Neural cell (in vitro differentiated cells): ENCODE measurements at regions not wholly inside any gene's neighbourhood (a gene's known extent, or its start where the extent isn't known, plus 50 kb on each side); places are given as distances from the start of the nearest gene placed in this dataset.

Experiments used
- H2AFZ ChIP-seq: fragments of 200-600, 300-800 bp; sonication (generic), shearing (Covaris generic); 2 replicates; pipeline ENCODE4 v1.6.0; 2014; ENCODE audit warnings: low read depth, mild to moderate bottlenecking, antibody characterized with exemption, low read length, moderate library complexity
- H3F3A ChIP-seq: fragments of 200-600 bp; shearing (Covaris generic); 2 replicates; pipeline ENCODE4 v1.6.1; 2016; ENCODE audit warnings: mild to moderate bottlenecking, moderate library complexity, mixed read lengths, antibody characterized with exemption, low read length; ENCODE audit not compliant: insufficient read depth, poor library complexity, severe bottlenecking
- H3K27ac ChIP-seq: fragments of 200-600, 300-800 bp; sonication (generic), shearing (Covaris generic); 2 replicates; pipeline ENCODE4 v1.5.1; 2014; ENCODE audit warnings: mild to moderate bottlenecking, low read length, moderate library complexity
- H3K27me3 ChIP-seq: fragments of 300-800, 200-600 bp; sonication (generic), shearing (Covaris generic); 2 replicates; pipeline ENCODE4 v1.6.0; 2014; ENCODE audit warnings: mild to moderate bottlenecking, low read depth, low read length, moderate library complexity; ENCODE audit not compliant: insufficient read depth
- H3K36me3 ChIP-seq: fragments of 300-800, 200-600 bp; sonication (generic), shearing (Covaris generic); 2 replicates; pipeline ENCODE4 v1.5.1; 2014; ENCODE audit warnings: mild to moderate bottlenecking, antibody characterized with exemption, low read length, moderate library complexity; ENCODE audit not compliant: insufficient read depth
- H3K4me2 ChIP-seq: fragments of 300-800, 200-600 bp; sonication (generic), shearing (Covaris generic); 2 replicates; pipeline ENCODE4 v1.6.0; 2014; ENCODE audit warnings: mild to moderate bottlenecking, low read length
- H3K4me3 ChIP-seq: fragments of 300-800, 200-600 bp; sonication (generic), shearing (Covaris generic); 2 replicates; pipeline ENCODE4 v1.5.1; 2014; ENCODE audit warnings: mild to moderate bottlenecking, low read length, moderate library complexity
- H3K79me2 ChIP-seq: fragments of 200-600 bp; shearing (Covaris generic); replicated peaks from 2 replicates; pipeline ENCODE4 v1.6.0; 2014; ENCODE audit warnings: mild to moderate bottlenecking, low read length, moderate library complexity; ENCODE audit not compliant: insufficient read depth
- H3K9ac ChIP-seq: fragments of 300-800, 200-600 bp; sonication (generic), shearing (Covaris generic); 2 replicates; pipeline ENCODE4 v1.6.1; 2016; ENCODE audit warnings: mild to moderate bottlenecking, low read length, mixed read lengths
- H3K9me2 ChIP-seq: fragments of 200-600 bp; shearing (Covaris generic); 2 replicates; pipeline ENCODE4 v1.6.1; 2016; ENCODE audit warnings: mild to moderate bottlenecking, low read length, mixed read lengths; ENCODE audit not compliant: insufficient read depth
- H3K9me3 ChIP-seq: fragments of 200-600, 300-800 bp; sonication (generic), shearing (Covaris generic); 2 replicates; pipeline ENCODE4 v1.6.1; 2016; ENCODE audit warnings: mild to moderate bottlenecking, mixed run types, low read length, moderate library complexity, mixed read lengths
- H4K20me1 ChIP-seq: fragments of 200-600 bp; shearing (Covaris generic); 2 replicates; pipeline ENCODE4 v1.6.1; 2016; ENCODE audit warnings: mild to moderate bottlenecking, mixed run types; ENCODE audit not compliant: insufficient read depth
- EP300 ChIP-seq: fragments of 450-650 bp; conservative IDR thresholded peaks from 2 replicates; pipeline ENCODE4 v1.6.1; 2014; ENCODE audit warnings: antibody characterized with exemption, mild to moderate bottlenecking, moderate library complexity; ENCODE audit not compliant: poor library complexity, severe bottlenecking
- EZH2 ChIP-seq: fragments of 200-600, 300-800 bp; shearing (Covaris generic), sonication (generic); IDR thresholded peaks from 2 replicates; pipeline ENCODE4 v1.6.1; 2014; ENCODE audit warnings: antibody characterized with exemption, low read length, borderline replicate concordance, mild to moderate bottlenecking; ENCODE audit not compliant: insufficient read depth, poor library complexity, severe bottlenecking
- MXI1 ChIP-seq: fragments of 450-650 bp; conservative IDR thresholded peaks from 2 replicates; pipeline ENCODE4 v1.6.1; 2014; ENCODE audit warnings: antibody characterized with exemption, mild to moderate bottlenecking; ENCODE audit not compliant: poor library complexity, severe bottlenecking
- POLR2AphosphoS5 ChIP-seq: IDR thresholded peaks from 2 replicates; pipeline ENCODE4 v1.6.1; 2012
- RAD21 ChIP-seq: fragments of 450-650 bp; conservative IDR thresholded peaks from 2 replicates; pipeline ENCODE4 v1.6.1; 2014; ENCODE audit warnings: antibody characterized with exemption, mild to moderate bottlenecking, moderate library complexity
- SMC3 ChIP-seq: fragments of 450-650 bp; conservative IDR thresholded peaks from 2 replicates; pipeline ENCODE4 v1.6.1; 2014; ENCODE audit warnings: antibody characterized with exemption, mild to moderate bottlenecking, moderate library complexity; ENCODE audit not compliant: poor library complexity
- TAF1 ChIP-seq: IDR thresholded peaks from 2 replicates; pipeline ENCODE4 v1.6.1; 2012; ENCODE audit warnings: low read depth
- TF ChIP-seq, protein P1 (sequence below): fragments of 450-650 bp; IDR thresholded peaks from 2 replicates; pipeline ENCODE4 v1.5.1; 2014; ENCODE audit warnings: antibody characterized with exemption, mild to moderate bottlenecking, moderate library complexity; ENCODE audit not compliant: poor library complexity, severe bottlenecking
- TF ChIP-seq, protein P2 (sequence below): IDR thresholded peaks from 2 replicates; pipeline ENCODE4 v1.6.1; 2012; ENCODE audit warnings: borderline replicate concordance

DNA sequence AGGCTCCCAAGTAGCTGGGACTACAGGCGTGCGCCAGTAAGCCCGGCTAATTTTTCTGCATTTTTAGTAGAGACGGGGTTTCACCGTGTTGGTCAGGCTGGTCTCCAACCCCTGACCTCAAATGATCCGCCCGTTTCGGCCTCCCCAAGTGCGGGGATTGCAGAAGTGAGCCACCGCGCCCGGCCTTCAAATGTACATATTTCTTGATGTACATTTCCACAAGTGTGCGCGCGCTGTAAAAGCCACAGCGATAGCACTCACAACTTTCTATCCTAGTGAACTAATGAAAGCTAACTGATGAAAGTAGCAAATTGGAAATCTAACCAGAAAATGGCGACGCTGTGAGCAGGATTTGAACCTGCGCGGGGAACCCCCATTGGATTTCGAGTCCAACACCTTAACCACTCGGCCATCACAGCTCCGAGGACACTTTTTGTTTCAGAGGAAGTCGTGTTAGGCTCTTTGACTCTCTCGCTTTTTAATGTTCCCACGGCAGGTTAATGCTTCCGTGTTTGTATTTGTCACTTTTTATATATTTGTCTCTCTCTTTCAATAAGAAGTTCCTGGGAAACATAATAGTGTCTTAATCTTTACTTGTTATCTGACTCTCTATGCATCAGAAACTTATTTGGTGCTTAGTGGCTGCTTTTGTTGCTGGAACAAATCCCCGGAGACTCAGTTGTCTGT lies 199.4 kb upstream of the ZNF184 start:
- no peak overlapping the region for H3K9ac ChIP-seq
- H3K79me2 ChIP-seq, result no peaks in the 10 kb centered on the region
- no peak overlapping the region for H2AFZ ChIP-seq
- no peak overlapping the region for H3K4me2 ChIP-seq
- H4K20me1 ChIP-seq, result no peaks in the 10 kb centered on the region
- no peaks in the 10 kb centered on the region for H3K9me3 ChIP-seq
- H3K27ac ChIP-seq, result no peak overlapping the region
- TF ChIP-seq TAF1, result no peak
- no peak for TF ChIP-seq MXI1
- TF ChIP-seq, protein P1, sequence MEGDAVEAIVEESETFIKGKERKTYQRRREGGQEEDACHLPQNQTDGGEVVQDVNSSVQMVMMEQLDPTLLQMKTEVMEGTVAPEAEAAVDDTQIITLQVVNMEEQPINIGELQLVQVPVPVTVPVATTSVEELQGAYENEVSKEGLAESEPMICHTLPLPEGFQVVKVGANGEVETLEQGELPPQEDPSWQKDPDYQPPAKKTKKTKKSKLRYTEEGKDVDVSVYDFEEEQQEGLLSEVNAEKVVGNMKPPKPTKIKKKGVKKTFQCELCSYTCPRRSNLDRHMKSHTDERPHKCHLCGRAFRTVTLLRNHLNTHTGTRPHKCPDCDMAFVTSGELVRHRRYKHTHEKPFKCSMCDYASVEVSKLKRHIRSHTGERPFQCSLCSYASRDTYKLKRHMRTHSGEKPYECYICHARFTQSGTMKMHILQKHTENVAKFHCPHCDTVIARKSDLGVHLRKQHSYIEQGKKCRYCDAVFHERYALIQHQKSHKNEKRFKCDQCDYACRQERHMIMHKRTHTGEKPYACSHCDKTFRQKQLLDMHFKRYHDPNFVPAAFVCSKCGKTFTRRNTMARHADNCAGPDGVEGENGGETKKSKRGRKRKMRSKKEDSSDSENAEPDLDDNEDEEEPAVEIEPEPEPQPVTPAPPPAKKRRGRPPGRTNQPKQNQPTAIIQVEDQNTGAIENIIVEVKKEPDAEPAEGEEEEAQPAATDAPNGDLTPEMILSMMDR, result no peak
- no peak for TF ChIP-seq RAD21
- TF ChIP-seq, protein P2, sequence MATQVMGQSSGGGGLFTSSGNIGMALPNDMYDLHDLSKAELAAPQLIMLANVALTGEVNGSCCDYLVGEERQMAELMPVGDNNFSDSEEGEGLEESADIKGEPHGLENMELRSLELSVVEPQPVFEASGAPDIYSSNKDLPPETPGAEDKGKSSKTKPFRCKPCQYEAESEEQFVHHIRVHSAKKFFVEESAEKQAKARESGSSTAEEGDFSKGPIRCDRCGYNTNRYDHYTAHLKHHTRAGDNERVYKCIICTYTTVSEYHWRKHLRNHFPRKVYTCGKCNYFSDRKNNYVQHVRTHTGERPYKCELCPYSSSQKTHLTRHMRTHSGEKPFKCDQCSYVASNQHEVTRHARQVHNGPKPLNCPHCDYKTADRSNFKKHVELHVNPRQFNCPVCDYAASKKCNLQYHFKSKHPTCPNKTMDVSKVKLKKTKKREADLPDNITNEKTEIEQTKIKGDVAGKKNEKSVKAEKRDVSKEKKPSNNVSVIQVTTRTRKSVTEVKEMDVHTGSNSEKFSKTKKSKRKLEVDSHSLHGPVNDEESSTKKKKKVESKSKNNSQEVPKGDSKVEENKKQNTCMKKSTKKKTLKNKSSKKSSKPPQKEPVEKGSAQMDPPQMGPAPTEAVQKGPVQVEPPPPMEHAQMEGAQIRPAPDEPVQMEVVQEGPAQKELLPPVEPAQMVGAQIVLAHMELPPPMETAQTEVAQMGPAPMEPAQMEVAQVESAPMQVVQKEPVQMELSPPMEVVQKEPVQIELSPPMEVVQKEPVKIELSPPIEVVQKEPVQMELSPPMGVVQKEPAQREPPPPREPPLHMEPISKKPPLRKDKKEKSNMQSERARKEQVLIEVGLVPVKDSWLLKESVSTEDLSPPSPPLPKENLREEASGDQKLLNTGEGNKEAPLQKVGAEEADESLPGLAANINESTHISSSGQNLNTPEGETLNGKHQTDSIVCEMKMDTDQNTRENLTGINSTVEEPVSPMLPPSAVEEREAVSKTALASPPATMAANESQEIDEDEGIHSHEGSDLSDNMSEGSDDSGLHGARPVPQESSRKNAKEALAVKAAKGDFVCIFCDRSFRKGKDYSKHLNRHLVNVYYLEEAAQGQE, result no peak
- TF ChIP-seq POLR2AphosphoS5, result no peak
- no peak for TF ChIP-seq EZH2
- no peak for TF ChIP-seq EP300
- TF ChIP-seq SMC3, result no peak
- no peaks in the 10 kb centered on the region for H3K9me2 ChIP-seq
- peak overlapping the region; percentile 39 for H3K4me3 ChIP-seq
- H3F3A ChIP-seq, result no peaks in the 10 kb centered on the region
- H3K27me3 ChIP-seq, result peaks cover 100% of the 10 kb centered on the region
- H3K36me3 ChIP-seq, result no peaks in the 10 kb centered on the region

DNA sequence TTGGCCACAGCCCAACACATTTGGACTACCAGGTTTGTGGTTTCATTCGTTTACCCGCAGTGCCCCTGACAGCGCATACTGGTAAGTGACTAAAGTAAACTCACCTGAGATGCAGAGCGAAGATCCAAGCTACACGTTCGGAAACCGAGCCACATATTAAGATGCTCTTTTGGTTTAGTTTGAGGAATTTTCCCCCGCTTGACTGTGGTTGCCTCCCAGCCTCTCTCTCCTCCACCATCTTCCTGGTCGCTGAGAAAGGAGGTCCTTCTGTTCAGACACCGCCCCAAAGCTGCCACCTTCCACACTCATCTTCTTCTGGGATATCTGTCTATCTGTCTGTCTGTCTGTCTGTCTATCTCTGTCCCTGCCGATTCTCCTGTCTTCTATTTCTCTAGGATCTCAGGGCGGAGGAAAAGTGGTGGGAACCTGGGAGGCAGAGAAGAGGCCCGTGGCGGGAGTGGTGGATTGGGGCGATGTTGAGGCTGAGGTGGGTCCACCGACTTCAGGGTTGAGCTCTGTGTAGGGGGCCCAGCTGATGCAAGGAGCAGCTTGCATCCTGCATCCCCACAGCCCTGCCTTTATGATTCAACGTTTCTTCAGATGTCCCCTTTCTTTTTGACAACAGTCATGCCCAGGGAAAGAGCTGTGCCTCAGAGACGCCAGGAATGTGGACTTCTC lies 196.9 kb upstream of the ZNF184 start:
- H3K27me3 ChIP-seq, result peaks cover 89% of the 10 kb centered on the region
- H3K27ac ChIP-seq, result no peak overlapping the region
- no peak overlapping the region for H3K4me2 ChIP-seq
- H3K9me3 ChIP-seq, result no peaks in the 10 kb centered on the region
- no peak overlapping the region for H3K9ac ChIP-seq
- H3K4me3 ChIP-seq, result no peak overlapping the region
- no peaks in the 10 kb centered on the region for H3K79me2 ChIP-seq
- H3K36me3 ChIP-seq, result no peaks in the 10 kb centered on the region
- TF ChIP-seq EZH2 (peak; percentile 53), SMC3 (no peak), RAD21 (no peak), POLR2AphosphoS5 (peak; percentile 52), TAF1 (no peak), MXI1 (no peak), EP300 (no peak)
- TF ChIP-seq, protein P1, result no peak
- TF ChIP-seq, protein P2, result no peak
- no peaks in the 10 kb centered on the region for H4K20me1 ChIP-seq
- no peak overlapping the region for H2AFZ ChIP-seq
- H3F3A ChIP-seq, result no peaks in the 10 kb centered on the region
- no peaks in the 10 kb centered on the region for H3K9me2 ChIP-seq
